DMS 273 (cell line): ENCODE measurements at regions not wholly inside any gene's neighbourhood (a gene's known extent, or its start where the extent isn't known, plus 50 kb on each side); places are given as distances from the start of the nearest gene placed in this dataset.
"Not testable (repeated sequence)": the region's sequence is repeated elsewhere in the genome, so short reads cannot be mapped to it uniquely, and the experiment has no call there.

Source experiments
- DNase-seq: peaks from one replicate; lab custom pipeline; 2025; ENCODE audit not compliant: unreplicated experiment; lab: John Stamatoyannopoulos, UW

GRCh38 chr21:38613686-38614085, 115.4 kb upstream of the ERG start:
- no peak for DNase-seq

- DNase-seq, result no peak
Measured at GRCh38 chr21:38614558-38614957, 116.3 kb upstream of the ERG start.

GRCh38 chr21:38619480-38619879, 121.2 kb upstream of the ERG start:
- no peak for DNase-seq

- DNase-seq, result no peak
Measured at GRCh38 chr21:38619992-38620479, 121.8 kb upstream of the ERG start.

GRCh38 chr21:38621132-38621531, 122.9 kb upstream of the ERG start:
- no peak for DNase-seq

GRCh38 chr21:38622081-38622826, 124.0 kb upstream of the ERG start:
- no peak for DNase-seq

GRCh38 chr21:38622827-38623209, 124.5 kb upstream of the ERG start:
- DNase-seq, result no peak

- DNase-seq, result no peak
Measured at GRCh38 chr21:38623552-38623951, 125.3 kb upstream of the ERG start.

- no peak for DNase-seq
Measured at GRCh38 chr21:38625000-38625399, 126.7 kb upstream of the ERG start.

- no peak for DNase-seq
Measured at GRCh38 chr21:38626306-38626705, 128.0 kb upstream of the ERG start.

GRCh38 chr21:38628349-38628748, 130.1 kb upstream of the ERG start:
- DNase-seq, result no peak

GRCh38 chr21:38631206-38631605, 132.9 kb upstream of the ERG start:
- no peak for DNase-seq

- no peak for DNase-seq
Measured at GRCh38 chr21:38631676-38632075, 133.4 kb upstream of the ERG start.

GRCh38 chr21:38637161-38637560, 138.9 kb upstream of the ERG start:
- DNase-seq, result no peak

GRCh38 chr21:38639571-38640354, 141.5 kb upstream of the ERG start:
- no peak for DNase-seq

GRCh38 chr21:38640355-38640742, 142.1 kb upstream of the ERG start:
- not testable (repeated sequence) for DNase-seq

GRCh38 chr21:38643404-38644023, 145.2 kb upstream of the ERG start:
- no peak for DNase-seq

- no peak for DNase-seq
Measured at GRCh38 chr21:38645282-38645681, 147.0 kb upstream of the ERG start.

GRCh38 chr21:38646213-38646837, 148.0 kb upstream of the ERG start:
- no peak for DNase-seq

- DNase-seq, result no peak
Measured at GRCh38 chr21:38649120-38649519, 150.8 kb upstream of the ERG start.

- no peak for DNase-seq
Measured at GRCh38 chr21:38651570-38651969, 153.3 kb upstream of the ERG start.
